Kidney tubule cell (primary cell): ENCODE measurements at regions not wholly inside any gene's neighbourhood (a gene's known extent, or its start where the extent isn't known, plus 50 kb on each side); places are given as distances from the start of the nearest gene placed in this dataset.

Source experiments
- DNase-seq: peaks from one replicate; pipeline ENCODE4 v3.0.0-alpha.2; 2018; ENCODE audit warnings: low spot score

- DNase-seq: peak; percentile 22
Measured at GRCh38 chr6:169847901-169848311, 96.5 kb downstream of the ERMARD start.

GRCh38 chr6:169847141-169847674 is 95.8 kb downstream of the ERMARD start:
- DNase-seq: no peak

- DNase-seq: no peak
Measured at GRCh38 chr6:169846286-169847056, 95.0 kb downstream of the ERMARD start.

GRCh38 chr6:169845426-169846285 is 94.2 kb downstream of the ERMARD start:
- no peak for DNase-seq

- no peak for DNase-seq
Measured at GRCh38 chr6:169844946-169845345, 93.5 kb downstream of the ERMARD start.

GRCh38 chr6:169843991-169844390 is 92.6 kb downstream of the ERMARD start:
- no peak for DNase-seq

- DNase-seq: no peak
Measured at GRCh38 chr6:169843110-169843509, 91.7 kb downstream of the ERMARD start.

GRCh38 chr6:169841907-169842606 is 90.6 kb downstream of the ERMARD start:
- no peak for DNase-seq

- no peak for DNase-seq
Measured at GRCh38 chr6:169841251-169841650, 89.8 kb downstream of the ERMARD start.

GRCh38 chr6:169839898-169840631 is 88.6 kb downstream of the ERMARD start:
- DNase-seq: no peak

GRCh38 chr6:169839493-169839892 is 88.1 kb downstream of the ERMARD start:
- no peak for DNase-seq

- no peak for DNase-seq
Measured at GRCh38 chr6:169839029-169839481, 87.6 kb downstream of the ERMARD start.

GRCh38 chr6:169838346-169839028 is 87.1 kb downstream of the ERMARD start:
- no peak for DNase-seq

- DNase-seq: no peak
Measured at GRCh38 chr6:169837529-169838250, 86.3 kb downstream of the ERMARD start.

GRCh38 chr6:169833258-169833794 is 81.9 kb downstream of the ERMARD start:
- peak; percentile 6 for DNase-seq

GRCh38 chr6:169832247-169832948 is 81.0 kb downstream of the ERMARD start:
- DNase-seq: peak; percentile 62

- peak; percentile 68 for DNase-seq
Measured at GRCh38 chr6:169831450-169832246, 80.2 kb downstream of the ERMARD start.
